ENCODE measurements at regions not wholly inside any gene's neighbourhood (a gene's known extent, or its start where the extent isn't known, plus 50 kb on each side); places are given as distances from the start of the nearest gene placed in this dataset.

DNA sequence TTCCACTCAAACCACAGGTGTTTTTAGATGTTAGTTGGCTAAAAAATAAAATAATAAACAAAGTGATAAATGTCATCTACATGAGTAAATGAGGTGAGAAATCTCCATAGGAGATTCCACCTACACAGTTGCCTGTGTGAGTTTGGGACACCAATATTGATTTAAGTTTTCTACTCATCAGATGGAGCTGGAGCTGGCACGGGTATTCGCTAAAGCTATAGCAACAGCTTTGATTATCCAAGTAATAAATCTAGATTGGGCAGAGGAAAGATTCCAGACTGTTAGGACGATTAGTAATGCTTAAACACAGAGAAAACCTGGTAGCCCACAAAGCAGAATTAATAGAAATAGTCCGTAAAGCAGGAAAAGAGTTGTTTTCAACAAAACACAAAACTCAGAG, 313.9 kb downstream of the PABPC4L start:
- no peaks in the 10 kb centered on the region for H3K9me3 ChIP-seq (ENCODE audit: low read length)
- no peak for DNase-seq
- no peak overlapping the region for H3K4me3 ChIP-seq (ENCODE audit: low read length)
- no peaks in the 10 kb centered on the region for H3K27me3 ChIP-seq (ENCODE audit: low read length)
- no peaks in the 10 kb centered on the region for H4K20me1 ChIP-seq (ENCODE audit: low read length)
- CTCF ChIA-PET = no interaction called here
- no peak overlapping the region for H3K27ac ChIP-seq (ENCODE audit: low read length)
- H3K4me2 ChIP-seq (ENCODE audit: low read length) = no peak overlapping the region
- intact Hi-C loops (cut with micrococcal nuclease) = no loop called here
- H2AFZ ChIP-seq (ENCODE audit: low read length) = no peak overlapping the region
- no TSS peak for BruUV-seq (replicated peaks)
- TF ChIP-seq, protein P1, sequence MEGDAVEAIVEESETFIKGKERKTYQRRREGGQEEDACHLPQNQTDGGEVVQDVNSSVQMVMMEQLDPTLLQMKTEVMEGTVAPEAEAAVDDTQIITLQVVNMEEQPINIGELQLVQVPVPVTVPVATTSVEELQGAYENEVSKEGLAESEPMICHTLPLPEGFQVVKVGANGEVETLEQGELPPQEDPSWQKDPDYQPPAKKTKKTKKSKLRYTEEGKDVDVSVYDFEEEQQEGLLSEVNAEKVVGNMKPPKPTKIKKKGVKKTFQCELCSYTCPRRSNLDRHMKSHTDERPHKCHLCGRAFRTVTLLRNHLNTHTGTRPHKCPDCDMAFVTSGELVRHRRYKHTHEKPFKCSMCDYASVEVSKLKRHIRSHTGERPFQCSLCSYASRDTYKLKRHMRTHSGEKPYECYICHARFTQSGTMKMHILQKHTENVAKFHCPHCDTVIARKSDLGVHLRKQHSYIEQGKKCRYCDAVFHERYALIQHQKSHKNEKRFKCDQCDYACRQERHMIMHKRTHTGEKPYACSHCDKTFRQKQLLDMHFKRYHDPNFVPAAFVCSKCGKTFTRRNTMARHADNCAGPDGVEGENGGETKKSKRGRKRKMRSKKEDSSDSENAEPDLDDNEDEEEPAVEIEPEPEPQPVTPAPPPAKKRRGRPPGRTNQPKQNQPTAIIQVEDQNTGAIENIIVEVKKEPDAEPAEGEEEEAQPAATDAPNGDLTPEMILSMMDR (conservative IDR thresholded peaks at IDR 0.05; ENCODE audit: low read depth, low read length) = no peak
- no peak for TF ChIP-seq EZH2phosphoT487 (IDR thresholded peaks at IDR 0.05; ENCODE audit: borderline replicate concordance, low read length)
- TF ChIP-seq EZH2 (IDR thresholded peaks at IDR 0.05; ENCODE audit: low read length, unreplicated experiment) = no peak
- no peak overlapping the region for H3K9ac ChIP-seq (ENCODE audit: low read length)
- ATAC-seq = no peak
- H3K36me3 ChIP-seq (ENCODE audit: low read depth, low read length) = no peaks in the 10 kb centered on the region
- no peaks in the 10 kb centered on the region for H3K9me2 ChIP-seq (replicated peaks; ENCODE audit: low read length)
- POLR2A ChIA-PET (ENCODE audit: unreplicated experiment) = no interaction called here
- no peaks in the 10 kb centered on the region for H3K79me2 ChIP-seq (ENCODE audit: low read length)
- H3F3A ChIP-seq (ENCODE audit: low read length, unreplicated experiment) = no peaks in the 10 kb centered on the region
- H3K4me1 ChIP-seq (ENCODE audit: insufficient read depth, low read length) = no peaks in the 10 kb centered on the region

DNA sequence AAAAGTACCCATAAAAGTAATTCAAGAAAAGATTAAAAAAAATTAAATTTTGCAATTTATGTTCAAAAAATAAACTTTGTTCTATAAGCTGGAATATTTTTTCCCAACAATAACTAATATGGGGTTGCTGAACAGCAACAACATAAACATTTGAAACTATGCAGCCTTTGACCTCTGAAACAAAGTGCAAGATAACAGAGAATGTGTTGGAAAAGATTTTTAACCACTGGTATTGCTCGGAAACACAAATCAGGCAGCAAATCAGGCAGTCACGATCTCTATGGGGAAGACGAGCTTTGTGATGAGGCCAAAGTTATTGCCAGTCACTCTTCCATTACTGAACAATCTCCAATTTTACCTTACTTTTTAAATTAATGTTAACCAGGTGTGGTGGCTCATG, 332.1 kb downstream of the PABPC4L start:
- no peaks in the 10 kb centered on the region for H3F3A ChIP-seq (ENCODE audit: low read length, unreplicated experiment)
- H3K4me2 ChIP-seq (ENCODE audit: low read length) = no peak overlapping the region
- no peaks in the 10 kb centered on the region for H3K9me2 ChIP-seq (replicated peaks; ENCODE audit: low read length)
- no peaks in the 10 kb centered on the region for H3K36me3 ChIP-seq (ENCODE audit: low read depth, low read length)
- H3K27ac ChIP-seq (ENCODE audit: low read length) = no peak overlapping the region
- no peaks in the 10 kb centered on the region for H3K79me2 ChIP-seq (ENCODE audit: low read length)
- H3K4me1 ChIP-seq (ENCODE audit: insufficient read depth, low read length) = peaks cover 4% of the 10 kb centered on the region
- H3K4me3 ChIP-seq (ENCODE audit: low read length) = no peak overlapping the region
- H3K27me3 ChIP-seq (ENCODE audit: low read length) = no peaks in the 10 kb centered on the region
- BruUV-seq (replicated peaks) = no TSS peak
- TF ChIP-seq EZH2phosphoT487 (IDR thresholded peaks at IDR 0.05; ENCODE audit: borderline replicate concordance, low read length) = no peak
- TF ChIP-seq, protein P1 (conservative IDR thresholded peaks at IDR 0.05; ENCODE audit: low read depth, low read length) = no peak
- no peak for TF ChIP-seq EZH2 (IDR thresholded peaks at IDR 0.05; ENCODE audit: low read length, unreplicated experiment)
- intact Hi-C loops (cut with micrococcal nuclease) = no loop called here
- DNase-seq (no peak), ATAC-seq (no peak)
- no peaks in the 10 kb centered on the region for H4K20me1 ChIP-seq (ENCODE audit: low read length)
- no peaks in the 10 kb centered on the region for H3K9me3 ChIP-seq (ENCODE audit: low read length)
- H3K9ac ChIP-seq (ENCODE audit: low read length) = no peak overlapping the region
- ChIA-PET POLR2A (ENCODE audit: unreplicated experiment) (no interaction called here), CTCF (no interaction called here)
- H2AFZ ChIP-seq (ENCODE audit: low read length) = no peak overlapping the region

DNA sequence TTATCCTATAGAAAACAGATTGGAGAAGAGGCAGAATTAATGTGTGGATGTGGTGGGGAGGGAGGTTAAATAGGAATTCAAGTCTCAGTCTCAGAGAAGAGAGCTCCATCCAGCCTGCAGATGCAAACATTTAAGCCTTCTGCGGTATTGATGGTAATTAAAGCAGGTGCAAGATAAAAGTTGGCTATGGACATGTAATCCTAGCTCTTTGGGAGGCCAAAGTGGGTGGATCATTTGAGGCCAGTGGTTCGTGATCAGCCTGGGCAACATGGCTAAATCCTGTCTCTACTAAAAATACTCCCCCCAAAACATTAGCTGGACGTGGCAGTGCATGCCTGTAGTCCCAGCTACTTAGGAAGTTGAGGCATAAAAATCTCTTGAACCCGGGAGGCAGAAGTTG, 332.7 kb downstream of the PABPC4L start:
- no peak overlapping the region for H3K9ac ChIP-seq (ENCODE audit: low read length)
- POLR2A ChIA-PET (ENCODE audit: unreplicated experiment) = no interaction called here
- no peak overlapping the region for H3K4me2 ChIP-seq (ENCODE audit: low read length)
- DNase-seq (no peak), ATAC-seq (no peak)
- H3K9me3 ChIP-seq (ENCODE audit: low read length) = no peaks in the 10 kb centered on the region
- H3K9me2 ChIP-seq (replicated peaks; ENCODE audit: low read length) = no peaks in the 10 kb centered on the region
- no TSS peak for BruUV-seq (replicated peaks)
- CTCF ChIA-PET = no interaction called here
- H3F3A ChIP-seq (ENCODE audit: low read length, unreplicated experiment) = no peaks in the 10 kb centered on the region
- H3K36me3 ChIP-seq (ENCODE audit: low read depth, low read length) = no peaks in the 10 kb centered on the region
- TF ChIP-seq, protein P1 (conservative IDR thresholded peaks at IDR 0.05; ENCODE audit: low read depth, low read length) = no peak
- TF ChIP-seq EZH2 (IDR thresholded peaks at IDR 0.05; ENCODE audit: low read length, unreplicated experiment) = no peak
- no peak for TF ChIP-seq EZH2phosphoT487 (IDR thresholded peaks at IDR 0.05; ENCODE audit: borderline replicate concordance, low read length)
- no peak overlapping the region for H2AFZ ChIP-seq (ENCODE audit: low read length)
- no peaks in the 10 kb centered on the region for H3K27me3 ChIP-seq (ENCODE audit: low read length)
- H3K27ac ChIP-seq (ENCODE audit: low read length) = no peak overlapping the region
- peaks cover 4% of the 10 kb centered on the region for H3K4me1 ChIP-seq (ENCODE audit: insufficient read depth, low read length)
- no peaks in the 10 kb centered on the region for H4K20me1 ChIP-seq (ENCODE audit: low read length)
- H3K79me2 ChIP-seq (ENCODE audit: low read length) = no peaks in the 10 kb centered on the region
- H3K4me3 ChIP-seq (ENCODE audit: low read length) = no peak overlapping the region
- intact Hi-C loops (cut with micrococcal nuclease) = no loop called here

All from PC-3 (cell line).